ENCODE measurements at regions not wholly inside any gene's neighbourhood (a gene's known extent, or its start where the extent isn't known, plus 50 kb on each side); places are given as distances from the start of the nearest gene placed in this dataset.

GRCh38 chr5:68447136-68447929 lies 231.8 kb downstream of the PIK3R1 start:
- Histone ChIP-seq H3K4me3 (no peak overlapping the region), H3K36me3 (no peaks in the 10 kb centered on the region), H3K27me3 (no peaks in the 10 kb centered on the region), H3K27ac (no peak overlapping the region), H3K9me3 (no peaks in the 10 kb centered on the region), H3K4me1 (ENCODE audit: insufficient read depth) (no peaks in the 10 kb centered on the region)
- TF ChIP-seq POLR2A (IDR thresholded peaks at IDR 0.05) (no peak), EP300 (IDR thresholded peaks at IDR 0.05) (no peak), CTCF (IDR thresholded peaks at IDR 0.05) (no peak)
- 90 to 94% (median 94%) methylated on average over 6 of the region's 6 CpGs for WGBS, 3 donors
- DNase-seq: no peak
- intact Hi-C loops (cut with DNase I): no loop called here

- WGBS, 3 donors: 80 to 89% (median 84%) methylated on average over 3 of the region's 3 CpGs
- intact Hi-C loops (cut with DNase I): no loop called here
- DNase-seq: no peak
- TF ChIP-seq CTCF (IDR thresholded peaks at IDR 0.05): no peak
- no peak for TF ChIP-seq POLR2A (IDR thresholded peaks at IDR 0.05)
- TF ChIP-seq EP300 (IDR thresholded peaks at IDR 0.05): peak; percentile 28
- no peaks in the 10 kb centered on the region for H3K27me3 ChIP-seq
- H3K4me3 ChIP-seq: no peak overlapping the region
- H3K4me1 ChIP-seq (ENCODE audit: insufficient read depth): no peaks in the 10 kb centered on the region
- no peak overlapping the region for H3K27ac ChIP-seq
- no peaks in the 10 kb centered on the region for H3K9me3 ChIP-seq
- no peaks in the 10 kb centered on the region for H3K36me3 ChIP-seq
These were observed 233.8 kb downstream of the PIK3R1 start for GRCh38 chr5:68449380-68449779.

GRCh38 chr5:68450245-68450852 lies 234.8 kb downstream of the PIK3R1 start:
- Histone ChIP-seq H3K9me3 (no peaks in the 10 kb centered on the region), H3K36me3 (no peaks in the 10 kb centered on the region), H3K4me1 (ENCODE audit: insufficient read depth) (no peaks in the 10 kb centered on the region), H3K27ac (no peak overlapping the region), H3K4me3 (no peak overlapping the region), H3K27me3 (no peaks in the 10 kb centered on the region)
- intact Hi-C loops (cut with DNase I): no loop called here
- WGBS, 3 donors: 75 to 86% (median 84%) methylated on average over 5 of the region's 5 CpGs
- no peak for DNase-seq
- no peak for TF ChIP-seq EP300 (IDR thresholded peaks at IDR 0.05)
- no peak for TF ChIP-seq CTCF (IDR thresholded peaks at IDR 0.05)
- TF ChIP-seq POLR2A (IDR thresholded peaks at IDR 0.05): no peak

GRCh38 chr5:68452286-68452685 lies 236.7 kb downstream of the PIK3R1 start:
- no peaks in the 10 kb centered on the region for H3K27me3 ChIP-seq
- no peaks in the 10 kb centered on the region for H3K36me3 ChIP-seq
- H3K27ac ChIP-seq: no peak overlapping the region
- DNase-seq: no peak
- TF ChIP-seq CTCF (IDR thresholded peaks at IDR 0.05) (no peak), EP300 (IDR thresholded peaks at IDR 0.05) (no peak), POLR2A (IDR thresholded peaks at IDR 0.05) (no peak)
- H3K4me1 ChIP-seq (ENCODE audit: insufficient read depth): no peaks in the 10 kb centered on the region
- 93 to 95% (median 95%) methylated on average over 3 of the region's 3 CpGs for WGBS, 3 donors
- no peaks in the 10 kb centered on the region for H3K9me3 ChIP-seq
- intact Hi-C loops (cut with DNase I): no loop called here
- H3K4me3 ChIP-seq: no peak overlapping the region

Measured in ovary (tissue), 7 donors.